Fibroblast of gingiva (primary cell): ENCODE measurements at regions not wholly inside any gene's neighbourhood (a gene's known extent, or its start where the extent isn't known, plus 50 kb on each side); places are given as distances from the start of the nearest gene placed in this dataset.

Experiments used
- DNase-seq: peaks from one replicate; pipeline ENCODE4 v3.0.0-alpha.2; 2011; ENCODE audit warnings: low read depth

DNA sequence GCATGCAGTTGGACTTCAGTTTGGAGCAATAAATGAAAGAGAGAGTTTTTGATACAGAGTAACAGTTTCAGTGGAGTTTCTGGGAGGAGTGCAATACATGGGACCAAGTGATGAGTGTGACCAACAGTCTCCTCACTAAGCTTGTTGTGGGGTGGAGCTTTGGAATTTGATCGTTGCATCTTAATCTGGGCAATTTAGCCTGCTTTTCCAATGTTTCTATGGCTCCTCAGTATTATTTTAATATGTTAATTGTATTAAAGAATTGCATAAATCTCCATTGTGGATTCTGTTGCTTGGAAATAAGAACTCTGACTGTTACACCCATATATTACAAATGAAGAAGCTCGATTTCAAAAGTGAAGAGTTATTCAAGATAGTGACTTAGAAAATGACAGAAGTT is 446.6 kb upstream of the LRATD1 start:
- no peak for DNase-seq

DNA sequence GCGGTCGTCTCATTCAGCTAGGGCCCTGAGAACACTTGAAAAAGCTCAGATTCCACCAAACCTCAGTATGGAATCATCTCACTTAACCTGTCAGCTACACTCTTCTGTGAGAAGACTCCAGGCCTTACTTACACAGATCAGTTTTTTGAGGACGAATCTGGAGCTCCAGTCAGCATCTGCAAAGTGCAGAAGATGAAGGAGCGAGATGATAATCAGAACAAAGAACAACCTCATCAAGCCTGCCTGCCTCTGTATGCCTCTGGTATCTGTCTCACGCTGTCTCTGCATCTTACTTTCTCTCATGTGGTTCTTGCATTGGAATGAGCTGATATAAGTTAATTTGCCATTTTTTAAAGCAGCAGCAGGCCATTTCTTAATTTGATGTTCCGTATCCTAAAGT is 444.1 kb upstream of the LRATD1 start:
- no peak for DNase-seq

DNA sequence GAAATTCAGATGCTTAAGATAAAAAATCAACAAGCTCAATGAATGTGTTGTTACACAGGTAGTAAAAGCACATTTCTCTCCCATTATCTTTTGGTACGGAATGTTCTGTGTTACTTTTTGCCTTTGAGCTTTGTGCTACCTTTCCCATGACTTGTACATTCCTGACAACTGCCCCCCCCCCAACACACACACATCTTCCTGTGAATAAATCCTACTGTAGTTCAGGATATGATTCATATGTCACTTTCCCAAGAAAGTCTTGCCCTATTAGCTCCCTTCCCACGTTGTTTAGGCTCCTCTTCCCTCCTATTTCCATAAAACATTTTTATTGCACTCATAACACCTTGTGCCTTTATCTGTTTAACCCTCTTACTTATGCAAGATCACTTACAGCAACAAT is 442.6 kb upstream of the LRATD1 start:
- no peak for DNase-seq

DNA sequence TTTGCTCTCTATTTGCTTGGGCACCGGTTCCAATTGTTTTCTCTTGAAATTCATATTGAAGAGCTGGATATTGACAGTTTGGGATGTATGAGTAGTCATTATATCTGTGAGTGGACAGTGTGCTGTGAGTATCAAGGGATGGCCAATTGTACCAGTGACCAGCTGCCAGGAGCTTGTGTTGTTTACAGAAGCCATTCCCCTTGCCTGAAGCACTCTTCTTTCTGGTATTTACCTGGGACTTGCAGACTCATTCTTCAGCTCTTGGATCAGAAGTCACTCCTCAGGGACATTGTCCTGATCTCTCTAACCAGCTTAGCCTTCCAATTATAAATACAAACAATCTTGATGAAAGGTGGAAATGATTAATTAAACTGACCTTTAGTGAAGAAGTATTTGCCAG is 438.3 kb upstream of the LRATD1 start:
- DNase-seq: no peak

DNA sequence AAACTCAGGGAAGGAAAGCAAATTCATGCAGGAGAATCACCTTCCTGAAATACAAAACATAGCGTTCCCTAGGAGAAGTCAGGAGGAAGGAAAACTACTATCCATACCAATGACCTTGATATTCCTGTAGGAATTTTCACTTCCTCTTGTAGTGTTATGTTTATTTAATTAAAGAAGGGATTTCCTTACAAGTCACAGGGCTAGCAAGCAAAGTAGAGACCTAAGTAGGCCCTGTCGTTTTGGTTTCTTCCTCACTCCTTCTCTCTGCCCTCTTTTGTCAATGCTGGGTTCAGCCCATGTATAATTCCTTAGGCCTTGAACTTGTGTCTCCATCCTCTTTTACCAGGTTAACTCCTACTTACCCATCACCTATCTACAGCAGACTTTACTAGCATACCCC is 435.2 kb upstream of the LRATD1 start:
- no peak for DNase-seq

DNA sequence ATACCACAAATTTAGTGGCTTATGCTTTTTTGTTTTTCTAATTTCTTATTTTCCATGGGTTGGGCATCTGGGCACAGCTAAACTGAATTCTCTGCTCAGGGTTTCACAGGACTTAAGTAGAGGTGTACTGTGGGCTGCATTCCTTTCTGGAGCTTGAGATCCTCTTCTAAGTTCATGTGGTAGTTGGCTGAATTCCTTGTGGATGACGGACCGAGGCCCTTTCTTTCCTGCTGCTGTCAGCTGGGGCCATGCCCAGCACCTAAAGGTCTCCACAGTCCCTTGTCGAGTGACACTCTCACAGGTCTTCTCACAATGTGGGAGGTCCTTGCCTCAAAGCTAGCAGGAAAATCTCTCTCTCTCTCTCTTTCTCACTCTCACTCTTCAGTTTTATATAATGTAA is 433.5 kb upstream of the LRATD1 start:
- DNase-seq: no peak

DNA sequence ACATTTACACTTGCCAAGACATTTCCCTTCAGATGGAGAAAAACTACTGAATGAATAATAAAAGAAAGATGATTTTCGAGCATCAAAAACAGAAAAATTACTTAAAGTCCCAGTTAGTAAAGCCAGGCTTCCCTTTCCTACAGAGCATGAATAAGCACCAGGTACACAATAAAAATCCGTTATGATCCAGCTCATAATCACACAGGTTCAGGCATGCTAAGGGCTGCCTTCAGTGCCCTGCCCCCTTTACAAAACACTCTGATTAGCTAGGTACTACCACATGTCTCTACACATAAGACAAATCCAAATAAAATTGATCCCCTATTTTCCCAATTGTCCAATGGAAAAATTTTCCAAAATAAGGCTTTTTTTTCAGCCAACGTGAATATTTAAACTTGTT is 413.2 kb upstream of the LRATD1 start:
- no peak for DNase-seq

DNA sequence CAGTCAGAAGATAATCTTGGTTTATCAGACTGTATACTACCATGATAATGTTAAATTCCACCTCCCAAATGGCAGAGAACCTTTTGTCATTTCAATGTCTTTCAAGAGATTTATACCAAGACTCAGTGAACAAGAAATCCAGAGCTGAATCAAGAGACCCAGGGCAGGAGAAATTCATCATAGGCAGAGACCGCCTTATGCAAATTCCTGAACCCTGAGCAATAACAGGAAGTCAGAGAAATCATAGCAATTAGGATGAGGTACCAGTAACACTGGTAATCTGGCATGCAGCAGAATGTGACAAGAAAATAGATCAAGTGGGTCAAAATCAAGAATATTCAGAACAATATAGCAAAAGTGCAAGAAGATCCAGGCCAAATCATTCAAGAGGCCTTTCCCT is 412.4 kb upstream of the LRATD1 start:
- DNase-seq: no peak

DNA sequence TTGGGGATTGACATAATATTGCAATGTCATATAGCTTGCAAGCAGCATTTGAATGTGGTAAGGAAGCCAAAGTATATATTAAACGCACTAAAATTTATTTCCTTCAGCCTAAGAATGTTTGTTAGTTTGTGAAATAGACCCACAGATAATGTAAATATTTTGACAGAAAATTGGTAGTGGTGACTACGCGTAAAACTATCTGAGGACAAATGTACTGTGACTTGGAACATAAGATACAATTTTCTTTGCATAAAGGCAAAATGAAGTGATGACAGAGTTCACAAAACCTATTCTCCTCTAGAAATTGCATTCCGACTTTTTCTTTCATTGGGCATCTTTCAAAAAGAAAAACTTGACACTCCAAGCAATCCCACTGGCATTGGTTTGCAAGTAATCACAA is 411.1 kb upstream of the LRATD1 start:
- no peak for DNase-seq

DNA sequence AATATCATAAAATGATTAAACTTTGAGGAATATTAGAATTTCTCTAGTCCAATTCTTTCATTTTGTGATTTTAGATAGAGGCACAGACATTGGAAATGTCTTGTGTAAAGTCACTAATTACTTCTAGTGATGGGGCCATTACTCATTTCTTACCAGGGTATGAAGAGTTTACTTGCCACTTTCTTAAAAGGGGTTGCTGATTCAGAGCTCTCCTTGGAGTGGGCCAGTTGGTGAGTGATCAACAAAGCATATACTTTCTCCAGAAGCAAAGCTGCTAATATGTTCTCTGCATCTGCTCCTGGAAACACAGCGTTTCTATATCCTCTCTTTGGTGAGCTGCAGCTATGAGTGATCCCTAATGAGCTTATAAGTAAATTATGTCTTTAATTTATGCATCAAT is 408.9 kb upstream of the LRATD1 start:
- no peak for DNase-seq

DNA sequence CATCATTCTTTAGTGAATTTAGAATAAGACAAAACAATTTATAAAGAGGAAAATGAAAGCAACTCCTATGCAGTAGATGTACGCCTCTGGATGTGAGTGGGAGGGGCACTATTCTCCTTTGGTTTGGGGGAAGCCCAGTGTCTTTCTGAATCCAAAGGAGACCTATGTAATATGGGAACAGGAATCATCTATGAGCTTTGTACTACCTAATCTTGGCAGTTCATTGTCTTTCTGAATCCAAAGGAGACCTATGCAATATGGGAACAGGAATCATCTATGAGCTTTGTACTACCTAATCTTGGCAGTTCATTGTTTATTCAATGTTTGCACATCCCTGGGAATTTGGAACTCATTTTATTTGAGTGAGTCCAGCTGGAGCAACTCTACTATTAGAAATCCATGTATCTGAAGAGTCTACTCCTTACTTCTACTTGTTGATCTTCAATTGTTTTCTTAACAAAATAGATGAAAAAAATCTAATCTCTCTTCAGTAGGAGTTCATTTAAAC is 401.1 kb upstream of the LRATD1 start:
- DNase-seq: no peak

DNA sequence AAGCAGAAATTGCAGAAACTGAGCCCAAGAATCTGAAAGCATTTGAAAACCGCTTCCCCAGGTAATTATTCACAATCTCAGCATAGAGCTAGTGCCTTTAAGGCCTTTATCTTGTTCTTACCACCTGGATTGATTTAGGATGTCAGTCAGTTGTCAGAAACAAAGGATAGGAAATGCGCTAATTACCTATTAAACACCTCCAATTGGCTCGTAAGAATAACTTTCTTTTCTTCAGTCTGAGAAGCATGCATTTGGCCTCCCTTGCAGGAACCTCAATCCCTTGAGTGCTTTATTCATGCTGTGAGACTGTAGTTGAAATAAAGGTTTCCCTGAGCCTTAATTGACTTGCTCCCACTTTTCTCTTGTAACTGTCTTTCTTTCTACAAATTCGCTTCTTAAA is 400.3 kb upstream of the LRATD1 start:
- DNase-seq: no peak

DNA sequence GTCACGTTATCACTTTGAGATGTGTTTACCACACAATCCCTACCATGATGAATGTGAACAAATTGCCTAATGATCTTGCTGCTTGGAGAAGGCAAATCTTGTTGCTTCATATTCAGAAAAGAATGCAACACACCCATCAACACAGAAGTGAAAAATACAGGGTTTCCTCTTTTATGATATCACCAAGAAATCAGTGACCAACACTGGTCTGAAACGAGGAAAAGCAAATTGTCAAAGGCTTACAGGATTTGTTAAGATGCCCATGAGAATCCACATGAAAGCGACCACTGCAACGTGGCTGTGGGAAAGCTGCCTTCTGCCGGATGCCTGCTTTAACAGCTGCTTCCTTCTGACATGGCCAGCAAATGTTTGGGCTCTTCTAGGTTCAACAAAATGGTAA is 397.6 kb upstream of the LRATD1 start:
- DNase-seq: no peak

DNA sequence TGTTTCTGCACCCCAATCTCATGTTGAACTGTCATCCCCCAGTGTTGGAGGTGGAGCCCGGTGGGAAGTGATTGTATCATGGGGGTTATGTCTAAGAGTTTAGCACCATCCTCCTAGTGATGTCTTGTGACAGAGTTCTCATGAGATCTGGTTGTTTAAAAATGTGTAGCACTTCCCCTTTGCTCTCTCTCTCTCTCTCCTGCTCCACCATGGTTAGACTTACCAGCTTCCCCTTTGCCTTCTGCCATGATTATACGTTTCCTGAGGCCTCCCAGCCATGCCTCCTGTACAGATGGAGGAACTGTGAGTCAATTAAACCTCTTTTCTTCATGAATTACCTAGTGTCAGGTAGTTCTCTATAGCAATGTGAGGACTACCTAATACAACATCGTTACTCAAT is 396.9 kb upstream of the LRATD1 start:
- no peak for DNase-seq

DNA sequence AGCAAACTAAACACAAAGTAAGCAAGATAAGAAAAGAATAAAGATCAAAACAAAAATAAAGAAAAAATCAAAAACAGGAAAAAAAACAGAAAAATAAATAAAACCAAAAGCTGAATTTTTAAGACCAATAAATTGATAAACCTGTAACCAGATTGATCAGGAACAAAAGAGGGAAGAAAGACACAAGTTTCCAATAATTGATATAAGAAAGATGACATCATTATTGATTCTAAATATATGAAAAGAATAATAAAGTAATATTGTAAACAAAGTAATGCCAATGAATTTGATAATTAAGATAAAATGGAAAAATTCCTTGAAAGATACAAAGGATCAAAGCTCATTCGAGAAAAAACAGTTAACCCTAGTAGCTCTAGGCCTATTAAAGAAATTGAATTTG is 394.6 kb upstream of the LRATD1 start:
- no peak for DNase-seq

DNA sequence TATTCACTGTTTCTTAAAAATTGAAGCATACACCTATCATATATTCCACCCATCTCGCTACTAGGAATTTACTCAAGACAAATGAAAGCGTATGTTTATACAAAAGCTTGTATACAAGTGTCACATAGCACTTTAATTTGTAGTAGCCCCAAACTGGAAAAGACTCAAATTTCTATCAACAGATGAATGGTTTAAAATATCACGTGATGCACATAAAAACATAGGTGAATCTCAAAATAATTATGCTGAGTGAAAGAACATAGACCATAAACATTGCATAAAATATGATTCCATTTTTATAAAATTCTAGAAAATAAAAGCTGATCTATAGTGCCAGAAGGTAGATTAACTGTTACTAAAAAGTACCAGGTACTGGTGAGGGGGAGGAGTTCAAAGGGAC is 392.9 kb upstream of the LRATD1 start:
- no peak for DNase-seq

DNA sequence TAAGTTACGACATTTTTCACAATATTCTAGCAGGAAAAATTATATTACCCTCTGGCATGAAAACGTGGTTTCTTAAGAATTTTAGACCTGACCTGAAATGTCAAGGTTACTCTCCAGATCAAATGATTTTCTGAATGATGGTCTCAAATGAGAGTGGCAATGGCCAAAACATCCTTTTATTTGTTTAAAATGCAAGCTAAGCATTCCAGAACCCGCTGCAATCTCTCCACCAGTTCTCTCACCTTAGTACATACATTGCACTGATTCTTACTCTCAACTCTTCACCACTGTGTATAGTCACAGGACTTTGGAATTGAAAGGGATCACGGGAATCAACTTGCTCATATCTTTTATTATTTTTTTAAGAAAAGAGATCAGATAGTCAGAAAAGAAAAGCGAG is 391.6 kb upstream of the LRATD1 start:
- DNase-seq: no peak

DNA sequence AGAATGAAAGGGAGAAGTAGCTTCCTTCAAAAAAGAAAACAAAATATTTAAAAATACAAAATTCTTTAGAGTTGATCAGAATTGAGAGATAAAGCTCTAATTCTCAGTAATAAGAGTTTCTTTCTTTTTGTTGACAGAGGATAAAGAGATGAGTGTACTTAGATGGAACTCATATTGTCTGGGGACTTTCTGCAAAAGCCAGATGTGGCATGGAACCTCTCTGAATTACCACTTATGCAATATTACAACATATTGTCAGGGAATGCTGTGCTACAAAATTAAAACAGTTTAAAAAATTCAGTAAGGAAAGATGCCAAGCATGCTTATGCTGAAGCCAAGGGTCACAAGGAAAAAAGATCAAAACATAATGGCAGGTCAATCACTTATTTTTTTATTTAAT is 386.6 kb upstream of the LRATD1 start:
- no peak for DNase-seq

DNA sequence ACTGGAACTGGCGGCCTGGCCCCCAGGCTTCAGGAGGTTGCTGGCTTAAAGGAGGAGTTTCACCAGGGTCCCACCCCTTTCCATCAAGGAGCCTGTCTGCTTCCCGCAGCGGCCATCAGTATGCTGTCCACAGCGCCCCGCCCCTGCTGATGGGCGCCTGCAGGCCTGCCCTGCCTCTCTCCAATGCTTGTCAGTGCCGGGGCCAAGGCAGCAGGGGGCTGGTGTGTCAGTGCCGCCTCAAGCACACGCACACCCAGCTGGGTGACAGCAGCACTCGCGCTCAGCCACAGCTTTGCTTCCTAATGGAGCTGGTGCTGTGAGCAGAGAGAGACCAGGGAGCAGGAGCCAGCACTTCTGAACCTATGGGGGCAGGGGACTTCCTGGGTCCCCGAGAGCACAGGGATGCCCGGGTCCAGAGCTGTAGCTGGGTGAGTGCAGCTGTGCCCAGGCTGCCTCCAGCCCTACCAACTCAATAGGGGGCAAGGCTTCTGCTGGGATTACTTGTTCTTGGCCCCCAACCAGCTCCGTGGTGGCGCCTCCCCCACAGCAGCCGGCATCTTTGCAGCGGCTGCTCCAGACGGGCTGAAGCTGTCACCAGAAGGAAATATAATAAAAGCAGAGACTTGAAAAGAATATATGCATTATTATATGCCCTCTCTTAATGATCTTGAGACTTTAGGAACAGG is 377.2 kb upstream of the LRATD1 start:
- no peak for DNase-seq

DNA sequence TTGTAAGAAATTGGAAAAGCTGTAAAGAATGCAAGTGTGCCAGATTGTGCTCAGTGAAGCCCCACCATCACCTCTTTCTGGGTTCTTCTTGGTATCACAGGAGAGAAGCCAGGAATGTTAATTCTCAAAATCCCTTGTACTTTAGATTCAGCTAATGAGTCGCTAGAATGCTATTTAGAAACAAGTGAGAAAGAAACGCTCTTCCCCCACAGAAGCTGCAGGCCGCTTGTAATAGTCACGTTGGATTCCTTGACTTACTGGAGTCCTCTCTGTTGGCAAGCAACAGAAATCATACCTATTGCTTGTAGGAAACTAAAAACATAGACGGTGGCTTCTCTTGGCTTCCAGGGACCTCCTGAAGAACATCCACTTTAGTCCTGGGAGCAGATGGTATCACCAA is 375.6 kb upstream of the LRATD1 start:
- DNase-seq: no peak

DNA sequence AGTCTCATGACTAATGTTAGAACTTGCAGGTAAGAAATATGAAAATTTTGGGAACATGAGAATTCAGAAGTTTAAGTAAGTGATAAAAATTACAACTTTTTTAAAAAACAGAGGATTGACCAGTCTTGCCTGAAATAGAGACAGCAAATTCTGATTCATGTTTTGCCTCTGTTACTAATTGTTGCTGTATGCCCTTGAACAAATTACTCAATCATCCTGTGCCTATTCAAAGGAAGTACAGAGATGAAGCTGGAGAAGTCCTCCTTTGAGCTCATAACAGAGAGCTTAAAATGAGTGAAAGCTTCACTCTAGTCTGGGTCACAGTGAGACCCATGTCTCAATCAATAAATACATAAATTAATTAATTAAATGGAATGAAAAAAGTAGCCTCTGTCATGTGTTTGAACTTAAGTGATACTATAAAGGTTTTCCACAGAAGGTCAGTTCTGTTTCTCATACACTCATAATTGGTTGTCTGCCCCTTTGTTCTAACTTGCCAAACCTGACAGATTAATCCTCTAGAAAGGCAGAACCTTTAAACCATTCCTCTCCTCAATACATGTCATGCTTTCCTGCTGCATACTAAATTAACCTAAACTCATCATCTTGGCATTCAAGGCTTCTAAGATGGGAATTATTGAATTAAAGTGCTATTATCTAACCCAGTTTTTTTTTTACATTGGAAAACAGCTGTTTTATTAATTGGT is 374.6 kb upstream of the LRATD1 start:
- DNase-seq: no peak

DNA sequence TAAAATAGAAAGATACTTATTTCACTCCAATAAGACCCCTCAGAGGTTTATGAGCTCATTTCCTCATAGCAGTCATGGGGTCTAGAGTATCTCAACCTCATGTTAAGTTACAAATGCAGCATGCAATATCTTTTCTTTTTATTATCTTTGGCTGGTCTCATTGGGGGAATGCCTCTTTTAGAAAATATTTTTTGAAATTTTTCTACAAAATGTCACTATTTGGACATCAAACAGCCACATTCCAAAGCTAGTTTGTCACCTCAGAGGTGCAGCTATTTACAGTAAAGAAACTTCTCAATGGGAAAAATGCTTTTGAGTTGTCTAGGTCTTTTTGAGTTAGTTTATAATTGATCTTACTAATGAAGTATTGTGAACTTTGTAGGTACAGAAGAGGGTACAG is 370.7 kb upstream of the LRATD1 start:
- no peak for DNase-seq

DNA sequence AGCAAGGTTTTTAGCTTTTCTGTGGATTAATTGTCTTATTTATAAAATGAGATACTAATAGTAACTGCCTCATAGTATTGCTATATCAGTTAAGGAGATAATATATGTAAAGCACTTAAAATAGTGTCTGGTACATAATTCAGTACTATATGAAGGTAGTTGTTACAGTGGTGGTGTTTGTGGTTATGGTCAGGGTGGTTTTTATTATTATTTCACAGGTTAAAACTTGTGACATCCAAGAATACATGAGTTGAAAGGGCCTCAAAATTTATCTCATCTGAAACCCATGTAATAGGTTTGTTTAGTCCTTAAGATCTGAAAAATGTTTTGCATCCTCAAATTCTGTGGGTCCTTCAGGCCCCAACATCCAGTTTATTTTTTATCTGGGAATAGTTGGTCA is 369.5 kb upstream of the LRATD1 start:
- no peak for DNase-seq

DNA sequence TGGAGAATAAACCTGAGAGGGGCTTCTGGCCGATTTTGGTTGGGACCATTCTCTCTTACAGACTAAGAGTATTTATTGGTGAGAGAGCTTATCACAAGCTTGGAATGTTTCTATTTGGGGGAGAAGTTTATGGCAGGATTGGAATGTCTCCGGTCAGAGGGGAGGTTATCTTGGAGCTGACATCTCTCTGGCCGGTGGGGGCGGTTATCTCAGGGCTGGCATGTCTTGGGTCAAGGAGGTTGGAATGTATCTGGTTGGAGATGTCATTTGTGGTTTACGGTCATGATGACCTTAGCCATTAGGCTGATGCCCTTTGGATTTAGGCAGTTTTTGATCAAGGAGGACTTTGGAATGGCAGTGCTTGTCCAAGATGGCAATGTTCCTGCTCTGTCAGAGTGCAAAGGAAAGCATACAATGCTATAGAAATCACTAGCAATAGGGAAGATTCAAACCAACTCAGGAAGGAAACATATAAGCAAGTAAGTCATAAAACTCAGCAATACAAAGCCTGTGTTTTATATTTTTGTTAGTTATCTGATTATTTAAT is 362.4 kb upstream of the LRATD1 start:
- DNase-seq: no peak
